Stimulated activated CD8-positive, alpha-beta memory T cell treated with anti-CD3 and anti-CD28 coated beads, Interleukin-12 subunit alpha, Interleukin-12 subunit beta, amount 100 ng/mL, for 1 hour (primary cell): ENCODE measurements at regions not wholly inside any gene's neighbourhood (a gene's known extent, or its start where the extent isn't known, plus 50 kb on each side); places are given as distances from the start of the nearest gene placed in this dataset.

Experiments used
- DNase-seq: peaks from one replicate; pipeline ENCODE4 v3.0.0-alpha.2; 2020; ENCODE audit warnings: low read depth

DNA sequence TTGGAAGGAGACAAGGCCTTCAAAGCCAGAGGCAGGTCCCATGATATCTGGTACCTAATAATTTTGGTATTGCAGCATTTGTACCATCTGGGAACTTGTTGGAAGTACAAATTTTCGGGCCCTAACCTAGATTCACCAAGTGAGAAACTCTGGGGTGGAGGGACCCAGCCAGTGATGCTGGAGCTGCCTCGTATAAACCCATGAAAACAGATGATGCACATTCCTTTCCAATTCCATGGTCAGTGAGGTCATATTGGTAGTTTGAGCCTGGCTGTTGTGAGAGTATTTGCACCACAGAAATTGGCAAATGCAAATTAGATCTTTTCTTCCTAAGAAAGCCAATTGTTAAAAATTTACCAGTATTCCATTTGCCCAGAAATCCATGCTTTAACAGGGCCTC is 269.6 kb upstream of the PLXNA2 start:
- no peak for DNase-seq

DNA sequence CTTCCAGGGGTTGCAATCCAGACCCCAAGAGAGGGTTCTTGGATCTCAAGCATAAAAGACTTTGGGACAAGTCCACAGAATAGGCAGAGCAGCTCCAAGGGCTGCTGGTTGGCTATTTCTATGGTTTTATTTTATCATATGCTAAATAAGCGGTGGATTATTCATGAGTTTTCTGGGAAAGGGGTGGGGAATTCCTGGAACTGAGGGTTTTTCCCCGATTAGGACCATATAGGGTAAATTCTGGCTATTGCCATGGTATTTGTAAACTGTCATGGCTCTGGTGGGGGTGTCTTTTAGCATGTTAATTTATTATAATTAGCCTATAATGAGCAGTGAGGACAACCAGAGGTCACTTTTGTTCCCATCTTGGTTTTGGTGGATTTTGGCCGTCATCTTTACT is 270.9 kb upstream of the PLXNA2 start:
- no peak for DNase-seq

DNA sequence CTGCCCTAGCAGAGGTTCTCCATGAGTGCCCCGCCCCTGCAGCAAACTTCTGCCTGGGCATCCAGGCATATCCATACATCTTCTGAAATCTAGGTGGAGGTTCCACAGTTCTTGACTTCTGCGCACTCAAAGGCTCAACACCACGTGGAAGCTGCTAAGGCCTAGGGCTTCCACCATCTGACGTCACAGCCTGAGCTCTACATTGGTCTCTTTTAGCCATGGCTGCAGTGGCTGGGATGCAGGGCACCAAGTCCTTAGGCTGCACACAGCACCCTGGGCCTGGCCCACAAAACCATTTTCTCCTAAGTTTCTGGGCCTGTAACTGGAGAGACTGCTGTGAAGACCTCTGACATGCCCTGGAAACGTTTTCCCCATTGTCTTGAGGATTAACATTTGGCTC is 272.6 kb upstream of the PLXNA2 start:
- no peak for DNase-seq

DNA sequence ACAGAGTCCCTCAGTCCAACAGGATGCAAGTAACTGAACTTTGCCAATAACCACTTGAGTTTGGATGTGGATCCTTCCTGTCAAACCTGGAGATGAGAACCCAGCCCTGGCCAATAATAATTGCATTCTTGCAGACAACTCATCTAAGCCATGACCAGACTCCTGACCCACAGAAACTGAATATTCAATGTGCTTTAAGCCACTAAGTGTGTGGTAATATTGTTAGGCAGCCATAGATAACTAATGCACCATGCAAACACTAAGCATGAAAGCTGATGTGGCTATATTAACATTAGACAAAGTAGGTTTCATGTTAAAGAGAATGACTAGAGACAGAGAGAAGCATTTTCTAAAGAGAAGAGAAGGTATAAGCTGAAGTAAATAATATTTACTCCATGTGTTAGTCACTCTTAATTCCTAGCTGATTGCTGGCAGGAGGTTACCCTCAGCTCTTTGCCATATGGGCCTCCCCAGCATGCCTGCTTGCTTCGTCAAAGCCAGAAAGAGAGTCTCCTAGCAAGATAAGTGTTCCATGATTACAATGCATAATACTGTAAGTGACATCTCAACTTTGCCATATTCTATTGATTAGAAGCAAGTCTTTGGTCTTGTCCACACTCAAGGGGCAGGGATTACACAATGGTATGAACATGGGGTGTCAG is 276.4 kb upstream of the PLXNA2 start:
- no peak for DNase-seq

DNA sequence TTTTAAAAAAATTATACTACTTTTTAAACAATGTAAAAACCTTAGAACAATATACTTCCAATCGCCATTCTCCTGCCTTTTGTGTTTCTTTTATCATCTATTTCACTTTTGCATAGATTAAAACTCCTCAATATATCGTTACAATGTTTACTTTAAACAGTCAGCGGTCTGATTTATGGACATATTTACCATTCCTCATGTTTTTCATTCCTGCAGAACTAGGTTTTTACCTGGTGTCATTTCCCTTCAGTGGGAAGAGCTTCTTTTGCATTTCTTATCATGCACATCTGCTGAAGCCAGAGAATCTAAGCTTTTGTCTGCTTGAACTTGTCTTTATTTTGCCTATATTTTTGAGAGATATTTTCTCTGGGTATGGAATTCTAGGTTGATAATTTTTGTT is 277.4 kb upstream of the PLXNA2 start:
- DNase-seq, result no peak

DNA sequence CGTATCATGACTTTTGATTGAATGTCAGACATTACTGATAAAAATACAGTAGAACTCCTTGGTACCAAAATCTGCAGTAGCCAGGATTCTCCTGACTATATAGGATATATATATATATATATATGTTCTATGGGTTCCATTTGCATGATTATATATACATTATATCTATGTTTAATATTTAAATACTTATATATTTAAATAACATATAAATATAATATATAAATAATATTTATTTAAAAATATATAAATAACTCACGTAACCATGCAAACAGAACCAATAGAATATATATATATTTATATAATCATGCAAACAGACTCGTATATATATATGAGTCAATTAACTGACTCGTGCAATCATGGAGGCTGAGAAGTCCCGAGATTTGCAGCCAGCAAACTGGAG is 278.8 kb upstream of the PLXNA2 start:
- DNase-seq, result no peak

DNA sequence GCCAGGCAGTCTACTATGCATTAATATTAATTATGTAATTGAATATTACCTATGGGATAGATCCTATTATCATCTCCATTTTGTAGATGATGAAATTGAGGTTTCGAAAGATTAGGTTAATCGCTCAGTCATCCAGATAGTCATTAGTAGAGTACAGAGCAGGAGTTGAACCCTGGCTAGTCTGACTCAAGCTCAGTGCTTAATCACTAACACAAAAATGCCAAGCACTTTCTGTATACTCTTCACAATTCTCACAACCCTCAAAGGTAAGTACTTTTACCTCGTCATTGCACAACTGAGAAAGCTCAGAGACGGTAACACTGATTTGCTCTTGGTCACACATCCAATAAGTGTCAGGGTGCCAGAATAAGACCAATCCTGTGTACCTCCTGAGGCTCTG is 280.2 kb upstream of the PLXNA2 start:
- no peak for DNase-seq

DNA sequence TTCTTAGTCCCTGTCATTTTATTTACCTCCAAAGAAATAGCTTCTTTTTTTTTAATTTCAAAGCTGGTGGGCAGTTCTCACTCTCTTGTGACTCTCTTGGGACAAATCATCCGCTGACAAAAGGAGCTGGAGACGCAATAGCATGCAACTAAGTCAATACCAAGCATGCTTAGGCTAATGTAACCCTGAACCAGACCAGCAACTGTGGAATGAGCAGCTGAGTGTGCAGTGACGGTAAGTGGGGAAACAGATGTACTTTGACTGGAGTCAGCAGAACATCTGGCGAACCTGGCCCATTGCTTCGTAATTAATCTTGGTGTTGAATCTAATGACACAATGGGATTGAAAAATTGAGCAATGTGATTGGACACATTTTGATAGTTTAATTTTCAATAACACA is 280.7 kb upstream of the PLXNA2 start:
- DNase-seq, result no peak

DNA sequence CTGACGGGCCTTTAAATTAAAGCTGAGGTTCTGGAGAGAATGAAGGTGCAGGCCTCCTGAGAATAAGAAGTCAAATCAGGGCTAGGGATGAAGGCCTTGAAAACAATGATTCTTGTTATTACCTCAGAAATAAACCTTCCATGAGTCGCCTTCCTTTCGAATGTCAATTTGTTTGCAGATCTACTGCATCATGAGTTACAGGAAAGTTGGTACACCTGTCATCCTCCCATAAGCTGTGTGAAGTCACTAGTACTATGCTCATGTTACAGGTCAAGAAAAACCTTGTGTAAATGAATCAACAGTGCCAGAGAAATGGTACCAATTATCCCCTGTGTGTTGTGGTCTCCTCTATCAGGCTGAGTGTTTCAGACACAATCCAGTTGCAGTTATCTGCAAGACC is 281.2 kb upstream of the PLXNA2 start:
- no peak for DNase-seq

DNA sequence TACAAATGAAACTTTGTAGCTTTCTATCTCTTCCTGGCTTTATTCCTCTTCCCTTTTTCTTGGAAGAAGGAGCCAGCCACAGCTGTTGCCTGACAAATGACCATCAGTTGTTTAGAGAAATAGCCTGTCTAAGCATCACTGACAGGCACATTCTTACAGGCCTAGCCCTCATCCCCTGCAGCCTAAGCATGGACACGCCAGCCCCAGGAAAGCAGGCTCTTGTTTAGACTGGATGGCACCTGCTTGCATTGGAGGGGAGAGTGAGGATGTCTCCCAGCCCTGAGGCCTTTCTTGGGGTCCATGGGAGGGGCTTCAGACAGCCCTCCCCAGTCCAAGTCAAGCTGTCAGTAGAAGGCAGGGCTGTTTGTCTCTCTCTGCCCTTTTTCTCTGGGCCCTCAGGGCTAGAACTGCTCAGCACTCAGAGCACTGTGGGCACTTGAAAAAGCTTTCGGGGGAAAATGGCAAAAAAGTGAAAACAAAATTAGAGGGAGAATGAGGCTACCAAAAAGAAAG is 282.5 kb upstream of the PLXNA2 start:
- DNase-seq, result no peak

DNA sequence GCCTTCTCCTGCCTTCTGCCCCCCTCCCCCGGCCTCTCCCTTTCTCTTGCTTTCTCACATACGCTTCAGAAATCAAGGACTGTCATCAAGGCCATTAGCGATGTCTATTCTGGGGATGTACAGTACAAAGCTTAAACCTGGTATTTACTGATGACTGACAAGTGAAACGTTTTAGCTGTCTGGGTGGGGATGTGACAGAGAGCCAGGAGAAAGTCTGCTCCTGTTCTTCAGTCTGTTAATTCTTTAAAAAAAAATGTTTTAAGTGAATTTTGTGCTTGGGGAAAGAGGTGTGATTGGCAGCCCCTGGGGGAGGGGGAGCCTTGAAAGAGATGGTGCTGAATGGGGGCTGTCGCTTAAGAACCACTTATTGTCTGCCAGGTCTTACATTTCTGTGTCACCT is 283.0 kb upstream of the PLXNA2 start:
- no peak for DNase-seq

DNA sequence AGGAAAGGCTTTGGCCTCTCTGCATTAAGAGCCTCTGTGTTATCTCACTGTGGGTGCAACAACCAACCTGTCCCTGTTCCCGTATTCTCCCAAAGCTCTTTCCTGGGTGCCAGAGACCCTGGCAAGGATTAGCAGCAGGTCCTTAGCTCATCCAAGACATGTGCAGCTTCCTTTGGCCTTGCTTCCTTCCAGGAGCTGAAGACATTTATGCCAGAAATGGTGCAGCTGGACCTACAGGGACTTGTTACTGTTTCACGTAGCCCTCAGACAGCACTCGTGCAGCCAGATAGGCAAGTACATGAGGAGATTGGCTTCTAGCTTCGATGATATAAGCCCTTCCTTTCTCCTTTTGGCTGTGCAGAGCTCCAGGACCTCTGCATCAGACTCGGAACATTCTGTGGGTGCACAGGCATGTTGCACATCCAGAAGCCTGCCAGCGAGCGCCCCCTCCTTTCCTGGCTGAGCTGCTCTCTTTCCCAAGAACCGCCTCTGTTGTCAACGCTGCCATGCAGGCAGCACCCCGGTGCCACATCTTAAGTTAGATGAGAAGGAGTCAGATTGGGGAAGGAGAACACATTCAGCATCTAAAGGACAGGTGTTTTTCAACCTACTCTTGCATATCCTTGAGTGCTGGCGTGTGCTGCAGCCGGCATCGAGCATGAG is 284.5 kb upstream of the PLXNA2 start:
- no peak for DNase-seq

DNA sequence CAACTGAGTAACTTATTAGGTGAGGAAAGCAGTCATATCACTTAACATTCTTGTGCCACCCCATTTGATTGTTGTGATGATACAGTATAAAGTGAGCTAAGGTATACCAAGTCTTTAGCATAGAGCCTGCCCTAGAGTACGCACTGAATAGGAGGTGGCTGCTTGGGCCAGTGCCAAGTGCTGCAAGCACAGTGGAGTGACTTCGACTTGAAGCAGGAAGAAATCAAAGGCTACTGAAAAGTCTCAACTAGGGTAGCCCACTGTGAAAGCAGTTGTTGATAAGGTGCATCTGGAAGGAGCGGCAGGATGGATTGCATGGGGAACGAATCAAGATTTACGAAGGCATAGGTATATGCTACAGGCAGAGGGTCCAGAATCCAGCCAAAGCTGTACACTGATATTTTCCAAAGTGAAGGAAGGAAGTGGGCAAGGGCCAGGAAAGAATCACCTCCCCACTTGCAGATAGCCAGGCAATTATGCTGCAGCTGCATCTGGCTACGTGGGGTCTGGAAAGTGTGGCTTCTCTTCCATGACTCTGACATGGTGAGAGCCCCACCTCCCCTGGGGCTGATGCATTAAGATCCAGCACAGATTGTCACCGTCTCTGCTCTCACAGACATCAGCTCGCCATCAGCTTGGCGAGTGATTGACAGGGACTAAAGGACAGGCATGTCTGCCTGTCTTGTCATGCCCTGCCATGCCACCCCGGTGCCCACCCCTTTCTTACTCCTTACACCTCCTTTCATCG is 287.0 kb upstream of the PLXNA2 start:
- no peak for DNase-seq

DNA sequence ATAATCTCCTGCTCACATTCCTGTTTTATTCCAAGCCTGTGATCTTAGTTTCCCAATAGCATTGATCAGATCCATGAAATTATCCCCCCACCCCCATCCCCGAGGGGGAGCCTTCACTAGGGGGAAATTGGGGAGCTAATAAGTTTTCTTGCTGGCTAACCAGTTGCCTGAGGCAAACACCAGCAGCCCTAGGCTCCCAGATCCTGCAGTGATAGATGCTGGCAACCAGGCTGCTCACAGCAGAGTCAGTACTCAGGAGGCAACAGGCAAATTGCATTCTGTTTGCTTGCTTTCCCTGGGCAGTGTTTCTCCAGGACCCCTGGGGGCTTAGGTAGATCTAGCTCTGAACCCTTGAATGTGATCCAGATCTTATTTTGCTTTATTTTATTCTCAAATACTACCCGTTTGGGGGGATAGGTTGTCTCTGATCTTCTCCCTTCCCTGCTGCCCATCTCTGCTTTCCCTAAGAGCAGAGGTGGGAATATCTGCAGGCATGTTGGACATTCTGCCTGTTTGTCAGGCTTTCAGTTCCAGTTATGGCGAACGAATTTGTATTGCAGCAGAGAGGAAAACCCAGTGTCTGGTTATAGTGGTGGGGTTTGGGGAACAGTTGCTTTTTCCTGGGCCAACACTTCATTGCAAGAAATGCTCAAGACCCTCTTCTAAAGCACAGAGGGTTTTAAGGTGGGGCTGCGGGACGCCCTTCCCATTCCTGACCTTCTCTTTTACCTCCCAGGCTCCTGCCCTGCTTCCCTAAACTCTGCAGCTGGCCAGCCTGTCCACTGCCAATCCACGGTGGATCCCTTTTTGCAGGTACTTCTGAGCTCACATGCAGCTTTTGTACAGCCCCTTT is 289.8 kb upstream of the PLXNA2 start:
- no peak for DNase-seq

DNA sequence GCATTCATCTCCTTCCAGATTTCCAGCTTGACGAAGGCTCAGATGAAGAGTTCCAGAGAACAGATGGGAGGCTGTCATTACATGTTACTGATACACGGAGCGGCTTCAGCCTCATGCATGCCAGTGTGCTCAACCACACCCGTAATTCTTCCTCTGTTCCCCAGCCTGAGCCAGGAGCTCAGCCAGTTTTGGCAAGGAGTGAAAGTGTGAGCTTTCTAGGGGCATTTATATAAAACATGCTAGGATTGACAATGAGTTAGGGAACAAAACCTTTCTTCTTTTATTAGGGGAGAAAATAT is 290.4 kb upstream of the PLXNA2 start:
- DNase-seq, result no peak

DNA sequence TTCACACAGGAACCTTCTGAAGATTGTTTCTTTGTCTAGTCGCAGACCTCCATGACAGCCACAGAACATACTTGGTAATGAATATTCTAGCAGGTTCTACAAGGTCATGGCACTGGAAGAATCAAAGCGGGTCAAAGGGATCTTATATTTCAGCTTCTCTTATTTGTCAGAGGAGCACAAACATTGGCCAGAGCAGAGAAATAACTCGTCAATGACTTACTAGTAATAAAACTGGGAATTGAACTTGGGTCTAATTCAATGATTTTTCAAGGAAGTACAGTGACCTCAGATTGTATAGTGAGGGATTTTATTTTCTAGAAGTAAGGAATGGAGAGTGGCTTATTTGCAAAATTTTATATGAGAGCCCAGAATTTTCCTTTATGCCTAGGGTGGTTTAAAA is 290.8 kb upstream of the PLXNA2 start:
- no peak for DNase-seq

DNA sequence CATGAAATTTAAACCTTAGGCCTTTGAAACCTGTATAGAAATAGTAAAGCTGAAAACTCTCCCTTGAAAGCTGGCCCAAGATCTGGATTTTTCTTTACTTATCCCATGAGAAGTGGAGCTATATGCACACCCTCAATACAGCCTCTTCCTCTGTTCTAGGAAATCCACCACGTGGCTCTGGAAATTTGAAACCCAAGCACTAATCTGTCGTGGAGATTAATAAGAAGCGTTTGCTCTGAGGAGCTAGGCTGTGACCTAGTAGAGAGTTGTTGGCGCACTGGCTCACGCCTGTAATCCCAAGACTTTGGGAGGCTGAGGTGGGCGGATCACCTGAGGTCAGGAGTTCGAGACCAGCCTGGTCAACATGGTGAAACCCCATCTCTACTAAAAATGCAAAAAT is 291.3 kb upstream of the PLXNA2 start:
- DNase-seq, result no peak

DNA sequence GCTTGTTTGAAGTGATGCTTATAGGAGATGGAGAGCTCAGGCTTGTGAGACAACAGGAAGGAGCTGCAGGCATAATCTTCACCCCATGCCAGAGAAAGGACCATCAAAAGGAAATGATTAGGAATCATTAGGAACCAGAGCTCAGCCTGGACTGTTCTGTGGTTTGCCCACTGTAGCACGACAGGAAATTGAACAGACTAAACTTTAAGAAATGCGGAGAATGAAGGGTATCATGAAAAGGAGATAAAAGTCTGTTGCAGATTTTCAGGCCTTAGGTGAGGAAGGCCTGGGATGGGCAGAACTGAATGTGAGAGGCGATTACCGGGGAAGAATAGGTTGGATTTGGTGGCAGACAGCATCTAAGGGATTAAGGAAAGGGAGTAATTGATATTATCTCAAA is 292.0 kb upstream of the PLXNA2 start:
- no peak for DNase-seq

DNA sequence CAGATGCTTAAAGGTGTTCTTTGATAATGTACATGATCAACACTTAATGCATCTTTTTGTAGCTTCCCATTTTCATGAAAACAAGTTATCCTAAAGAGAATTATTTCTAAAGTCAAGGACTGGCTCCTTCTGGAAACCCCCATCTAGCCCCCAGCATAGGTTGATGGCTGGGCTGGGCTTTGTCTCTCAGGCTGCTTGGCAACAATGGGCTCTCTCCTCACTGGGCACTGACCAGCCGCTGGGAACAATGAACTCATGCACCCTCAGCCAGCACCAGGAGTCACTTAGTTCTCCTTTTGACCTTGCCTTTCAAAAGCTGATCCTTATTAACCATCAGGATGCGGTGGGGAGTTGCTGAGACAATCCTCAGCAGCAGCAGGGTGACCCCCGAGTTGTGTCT is 293.0 kb upstream of the PLXNA2 start:
- DNase-seq, result no peak

DNA sequence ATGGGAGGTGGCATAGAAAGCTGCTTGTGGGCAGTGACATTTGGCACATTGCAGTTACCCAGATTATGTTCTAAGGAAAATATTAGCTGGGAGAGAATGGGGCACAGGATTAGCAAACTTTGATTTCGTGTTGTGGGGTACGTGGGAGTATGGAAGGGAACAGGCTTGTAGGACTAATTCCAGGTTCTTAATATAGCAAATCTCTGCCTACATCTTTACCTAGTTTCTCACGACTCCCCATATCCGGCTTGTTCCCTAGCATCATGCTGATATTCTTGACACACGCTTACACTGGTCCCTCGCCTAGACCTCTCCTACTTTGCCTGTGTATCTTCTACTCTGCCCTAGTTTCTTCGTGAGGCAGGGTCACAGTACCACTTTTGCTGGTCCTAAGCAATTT is 293.9 kb upstream of the PLXNA2 start:
- no peak for DNase-seq

DNA sequence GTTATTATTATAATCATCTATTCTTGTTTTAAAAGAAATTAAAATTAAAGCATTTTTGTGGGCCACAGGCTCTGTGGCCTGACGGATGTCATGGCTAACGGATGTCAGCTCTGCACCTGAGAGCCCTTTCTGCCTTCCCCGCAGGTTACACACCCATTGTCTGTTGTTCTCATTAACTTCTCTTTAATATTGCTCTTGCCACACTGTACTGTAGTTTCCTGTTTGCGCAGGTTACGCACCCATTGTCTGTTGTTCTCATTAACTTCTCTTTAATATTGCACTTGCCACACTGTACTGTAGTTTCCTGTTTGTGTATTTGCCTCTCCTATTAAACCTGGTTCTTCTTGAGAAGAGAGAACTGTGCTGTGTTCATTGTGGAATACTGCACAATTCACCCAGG is 294.4 kb upstream of the PLXNA2 start:
- no peak for DNase-seq

DNA sequence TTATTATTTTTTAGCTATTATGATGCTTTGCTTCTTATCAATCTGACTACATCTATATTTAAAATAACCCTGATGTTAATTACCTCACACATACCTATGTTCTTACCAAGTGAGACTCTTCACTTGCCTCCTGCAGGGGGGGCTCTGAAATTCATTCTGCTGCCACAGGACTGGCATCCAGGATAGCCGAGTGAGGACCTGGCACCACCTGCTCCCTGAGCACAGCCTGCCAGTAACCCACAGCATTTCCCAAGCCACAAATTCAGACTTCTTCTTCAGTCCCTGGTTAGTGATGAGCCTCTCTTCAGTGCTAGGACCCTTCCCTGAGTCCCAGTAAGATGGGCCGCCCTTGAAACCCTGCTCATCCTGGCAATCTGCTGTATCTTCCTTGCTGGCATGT is 296.5 kb upstream of the PLXNA2 start:
- DNase-seq, result no peak
